Astrocyte (in vitro differentiated cells and primary cell): ENCODE measurements at regions not wholly inside any gene's neighbourhood (a gene's known extent, or its start where the extent isn't known, plus 50 kb on each side); places are given as distances from the start of the nearest gene placed in this dataset.
A peak's percentile ranks its signal among the peaks of the same experiment; 100 is the strongest.

Experiments used
- DNase-seq: peaks from one replicate; pipeline ENCODE4 v3.0.0-alpha.2; 2010; ENCODE audit warnings: low read depth
- FAIRE-seq: peaks from 2 replicates; lab custom pipeline; 2011; peaks lifted over from hg19 to GRCh38; lab: Jason Lieb, UNC
- H2AFZ ChIP-seq: 2 replicates; pipeline ENCODE4 v1.6.0; 2012; ENCODE audit warnings: low read depth, low read length, inconsistent platforms
- H3K27ac ChIP-seq: 2 replicates; pipeline ENCODE4 v1.5.1; 2011; ENCODE audit warnings: low read depth, low read length, inconsistent platforms
- H3K27me3 ChIP-seq: 2 replicates; pipeline ENCODE4 v1.6.0; 2011; ENCODE audit warnings: low read length, inconsistent platforms; ENCODE audit not compliant: insufficient read depth
- H3K36me3 ChIP-seq: 2 replicates; pipeline ENCODE4 v1.5.1; 2011; ENCODE audit warnings: low read length, inconsistent platforms; ENCODE audit not compliant: insufficient read depth
- H3K4me1 ChIP-seq: 2 replicates; pipeline ENCODE4 v1.5.1; 2011; ENCODE audit warnings: low read length, inconsistent platforms; ENCODE audit not compliant: insufficient read depth
- H3K4me2 ChIP-seq: 2 replicates; pipeline ENCODE4 v1.6.0; 2012; ENCODE audit warnings: low read length, inconsistent platforms
- H3K4me3 ChIP-seq: 2 replicates; pipeline ENCODE4 v1.5.1; 2011; ENCODE audit warnings: low read depth, mild to moderate bottlenecking, low read length, inconsistent platforms; ENCODE audit not compliant: insufficient read depth
- H3K79me2 ChIP-seq: 2 replicates; pipeline ENCODE4 v1.6.0; 2012; ENCODE audit warnings: mild to moderate bottlenecking, low read length, inconsistent platforms; ENCODE audit not compliant: insufficient read depth
- H3K9ac ChIP-seq: 2 replicates; pipeline ENCODE4 v1.6.0; 2012; ENCODE audit warnings: mild to moderate bottlenecking, low read length, inconsistent platforms
- H3K9me3 ChIP-seq: 2 replicates; pipeline ENCODE4 v1.5.1; 2012; ENCODE audit warnings: low read depth, mild to moderate bottlenecking, low read length, inconsistent platforms; ENCODE audit not compliant: insufficient read depth
- H4K20me1 ChIP-seq: 2 replicates; pipeline ENCODE4 v1.6.0; 2012; ENCODE audit warnings: low read length, inconsistent platforms; ENCODE audit not compliant: insufficient read depth
- H3K27ac Mint-ChIP-seq: one replicate; pipeline ENCODE4 v1.8.0; 2021; ENCODE audit warnings: mild to moderate bottlenecking, mixed read lengths; ENCODE audit not compliant: unreplicated experiment
- H3K27me3 Mint-ChIP-seq: one replicate; pipeline ENCODE4 v1.8.0; 2021; ENCODE audit warnings: low read depth, mixed read lengths; ENCODE audit not compliant: unreplicated experiment
- H3K36me3 Mint-ChIP-seq: one replicate; pipeline ENCODE4 v1.8.0; 2021; ENCODE audit warnings: low read depth, mixed read lengths; ENCODE audit not compliant: unreplicated experiment
- H3K4me1 Mint-ChIP-seq: one replicate; pipeline ENCODE4 v1.8.0; 2021; ENCODE audit warnings: low read depth, mixed read lengths; ENCODE audit not compliant: unreplicated experiment
- H3K4me3 Mint-ChIP-seq: one replicate; pipeline ENCODE4 v1.8.0; 2021; ENCODE audit warnings: mild to moderate bottlenecking, moderate library complexity, mixed read lengths; ENCODE audit not compliant: unreplicated experiment
- H3K9me3 Mint-ChIP-seq: one replicate; pipeline ENCODE4 v1.8.0; 2021; ENCODE audit warnings: mild to moderate bottlenecking, mixed read lengths; ENCODE audit not compliant: unreplicated experiment
- EZH2 ChIP-seq: IDR thresholded peaks from 2 replicates; pipeline ENCODE4 v1.6.1; 2012; ENCODE audit warnings: mild to moderate bottlenecking, low read length, inconsistent platforms; ENCODE audit not compliant: insufficient read depth
- TF ChIP-seq, protein P1 (sequence below): IDR thresholded peaks from 2 replicates; pipeline ENCODE4 v1.5.1; 2011; ENCODE audit warnings: low read depth, mild to moderate bottlenecking, inconsistent platforms, low read length, moderate library complexity; ENCODE audit not compliant: insufficient read depth

DNA sequence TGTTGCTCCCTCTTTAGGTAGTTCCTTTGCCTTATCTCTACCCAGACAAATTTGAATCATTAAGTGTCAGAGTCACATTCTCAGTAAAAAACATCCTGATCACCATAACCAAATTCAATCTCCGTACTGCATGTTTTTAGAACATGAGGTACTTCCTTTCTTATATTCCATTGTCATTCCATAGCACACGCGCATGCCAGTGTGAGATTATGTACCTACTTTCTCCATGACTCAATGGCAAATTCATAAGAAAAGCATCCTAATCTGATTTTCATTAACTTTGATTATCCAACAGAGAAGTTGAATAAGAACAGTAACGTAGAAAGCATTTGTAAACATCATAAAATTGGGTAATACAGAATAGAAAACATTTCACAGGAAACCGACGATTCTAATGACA, 1118.6 kb upstream of the CDH9 start:
- no peaks in the 10 kb centered on the region for H3K9me3 Mint-ChIP-seq
- H3K27ac ChIP-seq: no peak overlapping the region
- no peaks in the 10 kb centered on the region for H3K27me3 ChIP-seq
- no peaks in the 10 kb centered on the region for H3K4me1 Mint-ChIP-seq
- DNase-seq: peak; percentile 1
- no peaks in the 10 kb centered on the region for H4K20me1 ChIP-seq
- no peaks in the 10 kb centered on the region for H3K4me1 ChIP-seq
- no peaks in the 10 kb centered on the region for H3K36me3 Mint-ChIP-seq
- no peak overlapping the region for H3K9ac ChIP-seq
- H2AFZ ChIP-seq: no peak overlapping the region
- H3K4me3 Mint-ChIP-seq: no peak overlapping the region
- FAIRE-seq: no peak
- H3K9me3 ChIP-seq: no peaks in the 10 kb centered on the region
- no peak overlapping the region for H3K4me3 ChIP-seq
- no peak overlapping the region for H3K27ac Mint-ChIP-seq
- no peaks in the 10 kb centered on the region for H3K36me3 ChIP-seq
- H3K4me2 ChIP-seq: no peak overlapping the region
- TF ChIP-seq, protein P1, sequence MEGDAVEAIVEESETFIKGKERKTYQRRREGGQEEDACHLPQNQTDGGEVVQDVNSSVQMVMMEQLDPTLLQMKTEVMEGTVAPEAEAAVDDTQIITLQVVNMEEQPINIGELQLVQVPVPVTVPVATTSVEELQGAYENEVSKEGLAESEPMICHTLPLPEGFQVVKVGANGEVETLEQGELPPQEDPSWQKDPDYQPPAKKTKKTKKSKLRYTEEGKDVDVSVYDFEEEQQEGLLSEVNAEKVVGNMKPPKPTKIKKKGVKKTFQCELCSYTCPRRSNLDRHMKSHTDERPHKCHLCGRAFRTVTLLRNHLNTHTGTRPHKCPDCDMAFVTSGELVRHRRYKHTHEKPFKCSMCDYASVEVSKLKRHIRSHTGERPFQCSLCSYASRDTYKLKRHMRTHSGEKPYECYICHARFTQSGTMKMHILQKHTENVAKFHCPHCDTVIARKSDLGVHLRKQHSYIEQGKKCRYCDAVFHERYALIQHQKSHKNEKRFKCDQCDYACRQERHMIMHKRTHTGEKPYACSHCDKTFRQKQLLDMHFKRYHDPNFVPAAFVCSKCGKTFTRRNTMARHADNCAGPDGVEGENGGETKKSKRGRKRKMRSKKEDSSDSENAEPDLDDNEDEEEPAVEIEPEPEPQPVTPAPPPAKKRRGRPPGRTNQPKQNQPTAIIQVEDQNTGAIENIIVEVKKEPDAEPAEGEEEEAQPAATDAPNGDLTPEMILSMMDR: no peak
- no peak for TF ChIP-seq EZH2
- H3K79me2 ChIP-seq: no peaks in the 10 kb centered on the region
- no peaks in the 10 kb centered on the region for H3K27me3 Mint-ChIP-seq

DNA sequence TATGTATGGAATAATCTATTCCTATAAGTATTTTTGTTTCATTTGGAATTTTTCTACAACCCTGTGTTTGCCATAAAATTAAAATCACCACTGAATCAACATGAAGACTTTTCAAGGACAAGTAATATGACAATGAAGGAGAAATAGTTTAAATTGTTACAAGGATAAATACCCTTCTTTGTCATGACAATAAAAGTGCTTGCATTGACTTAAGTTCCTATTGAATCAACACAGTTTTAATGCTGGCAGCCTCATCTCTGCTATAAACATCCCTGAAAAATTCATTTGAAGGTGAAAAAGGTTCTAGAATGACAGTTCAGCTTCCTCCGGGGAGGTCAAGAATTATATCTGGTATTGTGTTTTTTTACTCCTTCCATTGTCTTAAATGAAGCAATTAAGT, 1105.1 kb upstream of the CDH9 start:
- H3K4me3 Mint-ChIP-seq: no peak overlapping the region
- no peaks in the 10 kb centered on the region for H3K36me3 Mint-ChIP-seq
- FAIRE-seq (no peak), DNase-seq (no peak)
- H3K27me3 ChIP-seq: no peaks in the 10 kb centered on the region
- no peaks in the 10 kb centered on the region for H3K4me1 Mint-ChIP-seq
- H3K79me2 ChIP-seq: no peaks in the 10 kb centered on the region
- H3K27ac ChIP-seq: no peak overlapping the region
- H2AFZ ChIP-seq: no peak overlapping the region
- no peaks in the 10 kb centered on the region for H3K27me3 Mint-ChIP-seq
- no peak overlapping the region for H3K9ac ChIP-seq
- no peaks in the 10 kb centered on the region for H3K9me3 ChIP-seq
- no peak overlapping the region for H3K4me3 ChIP-seq
- no peak overlapping the region for H3K27ac Mint-ChIP-seq
- H3K9me3 Mint-ChIP-seq: no peaks in the 10 kb centered on the region
- H3K4me2 ChIP-seq: no peak overlapping the region
- TF ChIP-seq, protein P1: no peak
- TF ChIP-seq EZH2: no peak
- H3K36me3 ChIP-seq: no peaks in the 10 kb centered on the region
- no peaks in the 10 kb centered on the region for H3K4me1 ChIP-seq
- no peaks in the 10 kb centered on the region for H4K20me1 ChIP-seq

DNA sequence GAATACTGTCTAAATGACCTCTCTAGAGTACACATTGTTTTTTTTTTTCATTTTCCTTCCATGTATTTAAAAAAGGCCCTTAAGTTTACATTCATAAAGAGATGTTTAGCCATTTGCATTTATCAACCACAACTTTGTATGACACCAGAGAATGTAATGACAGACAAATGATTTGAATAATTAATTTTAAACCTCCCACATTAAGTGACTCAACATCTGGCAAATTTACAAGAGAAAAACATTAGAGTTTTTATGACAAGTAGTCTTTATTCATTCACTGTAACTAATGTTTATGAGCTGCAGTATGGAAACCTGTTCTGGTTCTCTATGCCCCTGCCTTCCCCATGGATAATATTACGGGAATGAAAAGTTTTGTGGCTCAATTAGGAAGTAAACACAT, 1093.8 kb upstream of the CDH9 start:
- H3K27me3 ChIP-seq: no peaks in the 10 kb centered on the region
- no peaks in the 10 kb centered on the region for H3K4me1 Mint-ChIP-seq
- no peak overlapping the region for H3K4me3 Mint-ChIP-seq
- no peaks in the 10 kb centered on the region for H3K36me3 Mint-ChIP-seq
- H3K36me3 ChIP-seq: no peaks in the 10 kb centered on the region
- no peak overlapping the region for H3K4me2 ChIP-seq
- DNase-seq (no peak), FAIRE-seq (no peak)
- H3K27me3 Mint-ChIP-seq: no peaks in the 10 kb centered on the region
- H3K27ac ChIP-seq: no peak overlapping the region
- H3K9me3 ChIP-seq: no peaks in the 10 kb centered on the region
- TF ChIP-seq EZH2: no peak
- TF ChIP-seq, protein P1: no peak
- no peaks in the 10 kb centered on the region for H3K4me1 ChIP-seq
- no peak overlapping the region for H3K4me3 ChIP-seq
- no peak overlapping the region for H3K27ac Mint-ChIP-seq
- H3K9ac ChIP-seq: no peak overlapping the region
- H2AFZ ChIP-seq: no peak overlapping the region
- H4K20me1 ChIP-seq: no peaks in the 10 kb centered on the region
- H3K9me3 Mint-ChIP-seq: no peaks in the 10 kb centered on the region
- H3K79me2 ChIP-seq: no peaks in the 10 kb centered on the region
